ENCODE measurements at regions not wholly inside any gene's neighbourhood (a gene's known extent, or its start where the extent isn't known, plus 50 kb on each side); places are given as distances from the start of the nearest gene placed in this dataset.

GRCh38 chr5:135279328-135279727, 119.7 kb downstream of the MACROH2A1 start:
- no peak overlapping the region for H3K27ac Mint-ChIP-seq (ENCODE audit: unreplicated experiment)
- no peak overlapping the region for H3K4me3 Mint-ChIP-seq (ENCODE audit: unreplicated experiment)
- no peak for TF ChIP-seq CTCF (IDR thresholded peaks at IDR 0.05)
- H3K9me3 Mint-ChIP-seq (ENCODE audit: unreplicated experiment), result peaks cover 6% of the 10 kb centered on the region
- peaks cover 16% of the 10 kb centered on the region for H3K27me3 Mint-ChIP-seq (ENCODE audit: unreplicated experiment)
- H3K36me3 Mint-ChIP-seq (ENCODE audit: unreplicated experiment), result no peaks in the 10 kb centered on the region
- peaks cover 2% of the 10 kb centered on the region for H3K4me1 Mint-ChIP-seq (ENCODE audit: unreplicated experiment)
- no peak for DNase-seq (ENCODE audit: extremely low spot score, unreplicated experiment)

DNA sequence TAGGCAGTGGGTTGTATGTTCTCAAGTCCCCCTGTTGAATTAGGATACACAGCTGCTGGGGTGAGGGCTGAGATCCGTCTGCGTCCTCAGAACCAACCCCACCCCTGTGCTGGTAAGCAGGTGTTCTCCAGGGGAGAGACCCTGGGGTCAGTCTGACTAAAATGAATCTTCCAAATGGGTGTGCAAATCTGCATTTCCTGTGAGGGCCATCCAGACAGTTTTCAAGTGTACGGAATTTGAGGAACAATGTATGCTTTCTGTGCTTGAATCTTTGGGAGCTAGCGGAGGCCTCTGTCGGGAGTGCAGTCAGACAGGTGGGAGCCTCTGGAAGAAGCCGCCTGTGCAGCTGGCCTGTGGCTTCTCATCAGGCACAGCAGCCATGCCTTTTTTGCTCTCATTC, 122.9 kb downstream of the MACROH2A1 start:
- H3K27ac Mint-ChIP-seq (ENCODE audit: unreplicated experiment), result no peak overlapping the region
- H3K4me1 Mint-ChIP-seq (ENCODE audit: unreplicated experiment), result no peaks in the 10 kb centered on the region
- H3K4me3 Mint-ChIP-seq (ENCODE audit: unreplicated experiment), result no peak overlapping the region
- no peaks in the 10 kb centered on the region for H3K36me3 Mint-ChIP-seq (ENCODE audit: unreplicated experiment)
- peaks cover 6% of the 10 kb centered on the region for H3K27me3 Mint-ChIP-seq (ENCODE audit: unreplicated experiment)
- TF ChIP-seq CTCF (IDR thresholded peaks at IDR 0.05), result no peak
- H3K9me3 Mint-ChIP-seq (ENCODE audit: unreplicated experiment), result peaks cover 6% of the 10 kb centered on the region
- no peak for DNase-seq (ENCODE audit: extremely low spot score, unreplicated experiment)

DNA sequence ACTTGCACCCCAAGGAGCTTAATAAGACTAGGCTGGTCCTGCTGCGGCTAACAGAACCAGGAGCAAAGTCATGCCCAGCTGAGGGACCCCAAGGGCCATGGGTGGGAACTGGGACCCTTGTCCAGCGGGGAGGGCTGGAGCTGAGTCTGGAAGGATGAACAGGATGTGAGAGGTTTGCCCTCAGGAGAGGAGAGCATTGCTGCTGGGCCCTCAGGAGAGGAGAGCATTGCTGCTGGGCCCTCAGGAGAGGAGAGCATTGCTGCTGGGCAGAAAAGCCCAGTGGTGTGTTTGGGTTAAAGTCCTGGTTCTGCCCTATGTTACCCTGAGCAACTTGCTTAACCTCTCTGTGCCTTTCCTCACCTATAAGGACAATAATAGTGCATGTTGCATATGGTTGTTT, 125.8 kb downstream of the MACROH2A1 start:
- H3K27ac Mint-ChIP-seq (ENCODE audit: unreplicated experiment), result no peak overlapping the region
- no peaks in the 10 kb centered on the region for H3K27me3 Mint-ChIP-seq (ENCODE audit: unreplicated experiment)
- no peak for TF ChIP-seq CTCF (IDR thresholded peaks at IDR 0.05)
- peaks cover 6% of the 10 kb centered on the region for H3K9me3 Mint-ChIP-seq (ENCODE audit: unreplicated experiment)
- peaks cover 18% of the 10 kb centered on the region for H3K4me1 Mint-ChIP-seq (ENCODE audit: unreplicated experiment)
- H3K36me3 Mint-ChIP-seq (ENCODE audit: unreplicated experiment), result no peaks in the 10 kb centered on the region
- H3K4me3 Mint-ChIP-seq (ENCODE audit: unreplicated experiment), result no peak overlapping the region
- DNase-seq (ENCODE audit: extremely low spot score, unreplicated experiment), result no peak

DNA sequence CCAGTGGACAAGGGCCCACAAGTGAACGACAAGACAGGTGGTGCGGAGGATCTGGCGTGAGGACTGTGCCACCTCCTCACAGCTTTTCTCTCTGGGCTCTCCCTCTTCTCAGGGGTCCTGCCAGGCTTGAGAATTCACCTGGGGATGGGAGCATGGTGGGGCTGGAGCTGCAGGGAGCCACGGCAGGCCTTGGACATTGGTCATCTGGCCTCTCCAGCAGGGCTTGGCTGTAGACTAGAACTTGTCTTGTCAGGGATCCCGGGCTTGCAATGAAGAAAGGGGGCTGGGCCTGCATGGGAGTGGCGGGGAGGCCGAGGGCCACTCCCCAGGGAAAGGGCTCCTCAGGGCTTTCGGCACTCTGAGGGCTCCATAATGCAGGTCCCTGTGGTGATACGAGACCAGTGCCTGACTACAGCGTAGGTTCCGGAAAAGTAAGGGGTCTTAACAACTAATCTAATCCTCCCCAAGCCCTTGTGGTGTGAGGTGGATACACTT, 126.7 kb downstream of the MACROH2A1 start:
- TF ChIP-seq CTCF (IDR thresholded peaks at IDR 0.05), result no peak

GRCh38 chr5:135271533-135272310, 127.3 kb downstream of the MACROH2A1 start:
- H3K27ac Mint-ChIP-seq (ENCODE audit: unreplicated experiment), result no peak overlapping the region
- no peaks in the 10 kb centered on the region for H3K36me3 Mint-ChIP-seq (ENCODE audit: unreplicated experiment)
- TF ChIP-seq CTCF (IDR thresholded peaks at IDR 0.05), result no peak
- H3K27me3 Mint-ChIP-seq (ENCODE audit: unreplicated experiment), result no peaks in the 10 kb centered on the region
- H3K4me1 Mint-ChIP-seq (ENCODE audit: unreplicated experiment), result peaks cover 26% of the 10 kb centered on the region
- H3K9me3 Mint-ChIP-seq (ENCODE audit: unreplicated experiment), result no peaks in the 10 kb centered on the region
- DNase-seq (ENCODE audit: extremely low spot score, unreplicated experiment), result no peak
- H3K4me3 Mint-ChIP-seq (ENCODE audit: unreplicated experiment), result no peak overlapping the region

More for the DNA sequence above, 126.7 kb downstream of the MACROH2A1 start:
- DNase-seq (ENCODE audit: extremely low spot score, unreplicated experiment), result no peak
- peaks cover 21% of the 10 kb centered on the region for H3K4me1 Mint-ChIP-seq (ENCODE audit: unreplicated experiment)
- H3K27me3 Mint-ChIP-seq (ENCODE audit: unreplicated experiment), result no peaks in the 10 kb centered on the region
- H3K9me3 Mint-ChIP-seq (ENCODE audit: unreplicated experiment), result no peaks in the 10 kb centered on the region
- H3K36me3 Mint-ChIP-seq (ENCODE audit: unreplicated experiment), result no peaks in the 10 kb centered on the region
- no peak overlapping the region for H3K4me3 Mint-ChIP-seq (ENCODE audit: unreplicated experiment)
- no peak overlapping the region for H3K27ac Mint-ChIP-seq (ENCODE audit: unreplicated experiment)

Measured in osteocyte (in vitro differentiated cells).